ENCODE measurements at regions not wholly inside any gene's neighbourhood (a gene's known extent, or its start where the extent isn't known, plus 50 kb on each side); places are given as distances from the start of the nearest gene placed in this dataset.

DNA sequence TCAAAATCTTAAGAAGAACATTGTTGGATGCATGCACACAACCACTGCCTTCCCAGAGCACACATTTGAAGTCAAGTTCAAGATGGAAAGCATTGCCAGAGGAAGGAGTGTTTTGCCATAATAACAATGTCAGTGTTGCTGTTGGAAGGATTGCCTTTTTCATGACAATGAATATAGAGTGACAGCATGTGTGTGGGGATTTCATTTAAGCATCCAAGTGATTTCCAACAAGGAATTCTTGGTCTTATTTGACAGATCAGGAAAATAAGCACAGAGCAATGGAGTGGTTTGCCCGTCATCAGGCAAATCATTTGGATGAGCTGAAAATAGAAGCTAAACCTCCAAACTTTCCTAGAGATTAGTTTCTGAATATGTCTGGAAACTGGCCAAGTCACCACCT is 140.0 kb upstream of the RAI14 start:
- no peak for ATAC-seq (replicated peaks)
- Mint-ChIP-seq H3K4me1 (no peaks in the 10 kb centered on the region), H3K4me3 (no peak overlapping the region), H3K9me3 (no peaks in the 10 kb centered on the region), H3K27me3 (peaks cover 10 to 15% of the 10 kb centered on the region in 2 donors), H3K27ac (no peak overlapping the region), H3K36me3 (no peaks in the 10 kb centered on the region)
- no peak for DNase-seq

DNA sequence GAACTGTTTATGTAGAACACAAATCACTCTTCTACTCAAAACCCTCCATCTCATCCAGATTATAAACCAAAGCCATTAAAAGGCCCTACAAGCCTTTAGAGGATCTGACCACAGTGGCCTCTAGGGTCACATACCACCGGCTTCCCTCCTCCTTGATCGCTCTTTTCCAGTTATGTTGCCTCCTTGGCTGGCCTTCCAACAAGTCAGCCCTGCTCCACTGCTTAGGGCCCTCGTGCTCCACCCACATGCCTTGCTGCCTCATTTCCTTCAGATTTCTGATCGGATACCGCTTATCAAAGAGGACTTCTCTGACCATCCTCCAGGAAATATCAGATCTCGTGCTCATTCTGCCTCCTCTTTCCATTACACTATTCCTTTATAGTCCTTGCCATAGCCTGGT is 139.4 kb upstream of the RAI14 start:
- Mint-ChIP-seq H3K36me3 (no peaks in the 10 kb centered on the region), H3K27ac (no peak overlapping the region), H3K4me3 (no peak overlapping the region)

DNA sequence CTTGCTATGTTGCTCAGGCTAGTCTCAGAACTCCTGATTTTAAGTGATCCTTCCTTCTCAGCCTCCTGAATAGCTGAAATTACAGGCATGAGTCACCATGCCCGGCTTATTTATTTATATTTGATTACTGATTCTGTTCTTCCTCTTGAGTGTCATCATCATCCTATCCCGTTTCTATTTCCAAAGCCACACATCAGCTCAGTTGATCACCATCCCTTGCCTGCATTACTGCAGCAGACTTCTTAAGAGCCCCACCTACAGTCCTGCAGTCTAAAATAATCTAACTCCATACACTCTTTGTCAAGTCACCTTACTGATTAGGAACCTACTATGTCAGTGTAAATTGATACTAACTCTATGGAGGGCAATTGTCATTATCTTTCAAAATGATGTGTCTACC is 138.9 kb upstream of the RAI14 start:
- Mint-ChIP-seq H3K9me3 (no peaks in the 10 kb centered on the region), H3K4me1 (no peaks in the 10 kb centered on the region), H3K4me3 (no peak overlapping the region), H3K36me3 (no peaks in the 10 kb centered on the region), H3K27ac (no peak overlapping the region), H3K27me3 (peaks cover 10 to 15% of the 10 kb centered on the region in 2 donors)
- DNase-seq = no peak
- no peak for ATAC-seq (replicated peaks)

More for the DNA sequence above, 139.4 kb upstream of the RAI14 start:
- no peak for DNase-seq
- Mint-ChIP-seq H3K4me1 (no peaks in the 10 kb centered on the region), H3K27me3 (peaks cover 10 to 15% of the 10 kb centered on the region in 2 donors), H3K9me3 (no peaks in the 10 kb centered on the region)
- ATAC-seq (replicated peaks) = no peak

DNA sequence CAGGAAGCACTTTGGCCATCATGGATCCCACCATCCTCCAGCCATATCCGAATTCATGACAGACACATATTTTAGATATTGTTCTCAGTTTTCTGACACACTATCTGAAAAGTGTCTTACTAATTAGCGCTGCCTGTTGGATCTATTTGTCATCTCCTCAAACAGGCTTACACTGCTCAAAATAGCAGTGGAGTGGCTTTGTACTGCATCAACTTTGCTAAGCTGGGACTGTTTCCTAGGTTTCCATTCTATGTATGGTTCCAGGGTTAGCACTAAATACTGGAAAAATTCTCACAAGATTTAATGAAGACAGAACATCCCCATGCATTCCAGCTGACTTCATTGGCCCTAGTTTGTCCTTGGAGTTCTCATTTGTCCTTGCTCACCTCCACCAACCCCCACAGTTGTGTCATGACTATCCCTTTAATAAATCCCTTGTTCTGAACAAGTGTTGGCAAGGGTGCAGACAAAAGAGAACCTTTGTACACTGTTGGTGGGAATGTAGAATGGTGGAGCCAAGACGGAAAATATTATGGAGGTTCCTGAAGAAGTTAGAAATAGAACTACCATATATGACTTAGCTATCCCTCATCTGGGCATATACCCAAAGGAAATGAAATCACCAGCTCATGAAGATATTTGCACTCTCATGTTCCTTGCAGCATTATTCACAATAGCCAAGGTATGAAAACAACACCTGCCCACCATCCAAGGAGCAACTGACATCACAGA is 136.5 kb upstream of the RAI14 start:
- Mint-ChIP-seq H3K9me3 (no peaks in the 10 kb centered on the region), H3K36me3 (no peaks in the 10 kb centered on the region), H3K4me3 (no peak overlapping the region), H3K4me1 (peaks cover 0 to 3% of the 10 kb centered on the region in 2 donors), H3K27me3 (peaks cover 10 to 15% of the 10 kb centered on the region in 2 donors), H3K27ac (no peak overlapping the region)
- DNase-seq (no peak), ATAC-seq (replicated peaks) (no peak)

DNA sequence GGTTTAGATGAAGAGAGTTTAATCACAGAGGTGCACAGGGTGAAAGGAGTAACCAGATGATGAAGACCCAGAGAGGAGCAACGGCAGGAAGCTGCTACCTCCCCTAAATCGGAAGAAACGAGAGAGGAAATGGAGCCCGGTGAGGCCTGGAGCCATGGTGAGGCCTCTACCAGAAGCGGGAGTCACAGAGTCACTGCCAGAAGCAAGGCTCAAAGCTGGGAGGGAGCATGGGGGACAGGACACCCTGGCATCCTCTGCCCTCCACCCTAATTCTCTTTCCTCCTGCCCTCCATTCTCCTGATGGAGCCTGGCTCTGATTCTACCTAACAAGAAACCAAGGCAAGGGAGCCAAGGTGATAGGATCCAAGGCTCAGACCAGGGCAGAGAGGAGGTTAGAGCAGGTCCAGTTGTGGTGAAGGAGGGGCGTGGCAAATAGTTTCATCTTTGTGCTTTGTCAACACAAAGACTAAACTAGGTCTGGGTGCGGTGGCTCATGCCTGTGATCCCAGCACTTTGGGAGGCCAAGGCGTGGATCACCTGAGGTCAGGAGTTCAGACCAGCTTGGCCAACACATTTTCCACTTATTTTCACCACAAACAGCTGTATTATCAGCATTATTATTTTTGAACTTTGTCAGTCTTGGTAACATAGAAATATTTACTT is 134.4 kb upstream of the RAI14 start:
- H3K27ac Mint-ChIP-seq = peak overlapping the region; percentile 65
- no peaks in the 10 kb centered on the region for H3K36me3 Mint-ChIP-seq
- DNase-seq (no peak), ATAC-seq (replicated peaks) (no peak)
- no peak overlapping the region for H3K4me3 Mint-ChIP-seq
- peaks cover 6 to 10% of the 10 kb centered on the region in 2 donors for H3K27me3 Mint-ChIP-seq
- H3K9me3 Mint-ChIP-seq = no peaks in the 10 kb centered on the region
- peaks cover 0 to 3% of the 10 kb centered on the region in 2 donors for H3K4me1 Mint-ChIP-seq

DNA sequence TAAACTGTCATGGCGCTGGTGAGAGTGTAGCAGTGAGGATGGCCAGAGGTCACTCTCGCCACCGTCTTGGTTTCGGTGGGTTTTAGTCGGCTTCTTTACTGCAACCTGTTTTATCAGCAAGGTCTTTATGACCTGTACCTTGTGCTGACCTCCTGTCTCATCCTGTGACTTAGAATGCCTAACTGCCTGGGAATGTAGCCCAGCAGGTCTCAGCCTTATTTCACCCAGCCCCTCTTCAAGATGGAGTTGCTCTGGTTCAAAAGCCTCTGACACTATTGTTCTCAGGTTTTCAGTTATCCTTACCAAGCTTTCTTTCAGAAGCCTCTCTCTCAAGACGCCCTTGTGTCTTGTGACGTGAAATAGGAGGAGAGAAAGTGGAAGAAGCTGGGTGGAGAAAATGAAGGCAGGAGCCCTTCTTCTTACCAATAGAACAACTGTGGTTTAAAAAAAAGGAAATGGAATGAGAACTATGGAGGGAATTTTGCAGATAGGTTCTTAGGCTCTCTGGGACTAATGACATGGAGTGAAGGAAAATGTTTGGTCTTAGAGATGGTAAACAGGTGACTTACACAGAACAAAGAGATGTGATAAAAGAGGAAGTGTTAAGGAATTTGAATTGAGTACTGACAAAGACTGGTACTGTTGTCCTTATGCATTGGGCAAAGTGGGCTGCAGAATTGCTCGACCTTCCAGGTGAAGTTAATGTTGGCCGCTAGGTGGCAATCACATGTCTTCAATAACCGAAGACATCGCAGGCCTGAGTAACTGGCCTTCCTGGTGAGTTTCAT is 133.3 kb upstream of the RAI14 start:
- Mint-ChIP-seq H3K4me1 (peaks cover 0 to 3% of the 10 kb centered on the region in 2 donors), H3K27me3 (peaks cover 0 to 4% of the 10 kb centered on the region in 2 donors), H3K27ac (no peak overlapping the region), H3K4me3 (no peak overlapping the region), H3K36me3 (no peaks in the 10 kb centered on the region), H3K9me3 (no peaks in the 10 kb centered on the region)
- DNase-seq (peak; percentile 36), ATAC-seq (replicated peaks) (peak; percentile 83 to 87)

DNA sequence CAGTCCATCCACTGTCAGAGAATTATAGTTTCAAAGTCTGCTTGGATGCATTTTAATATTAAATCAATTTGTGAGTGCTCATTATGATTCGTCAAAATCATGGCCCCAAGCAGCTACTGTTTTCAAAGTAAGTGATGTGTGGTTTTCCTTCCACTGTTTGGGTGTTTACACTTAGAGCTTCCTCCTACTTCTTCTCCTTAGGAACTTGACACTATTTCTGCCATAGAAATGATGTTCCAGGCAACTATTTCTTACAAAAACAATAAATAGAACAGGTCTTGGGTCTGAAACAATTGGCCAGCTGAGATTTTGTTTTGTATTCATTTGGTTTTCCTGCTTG is 132.8 kb upstream of the RAI14 start:
- DNase-seq (no peak), ATAC-seq (replicated peaks) (peak in 1 of 2 donors; percentile 16)
- H3K27ac Mint-ChIP-seq = no peak overlapping the region
- peaks cover 0 to 4% of the 10 kb centered on the region in 2 donors for H3K27me3 Mint-ChIP-seq
- no peak overlapping the region for H3K4me3 Mint-ChIP-seq
- H3K36me3 Mint-ChIP-seq = no peaks in the 10 kb centered on the region
- H3K9me3 Mint-ChIP-seq = no peaks in the 10 kb centered on the region
- peaks cover 0 to 3% of the 10 kb centered on the region in 2 donors for H3K4me1 Mint-ChIP-seq

DNA sequence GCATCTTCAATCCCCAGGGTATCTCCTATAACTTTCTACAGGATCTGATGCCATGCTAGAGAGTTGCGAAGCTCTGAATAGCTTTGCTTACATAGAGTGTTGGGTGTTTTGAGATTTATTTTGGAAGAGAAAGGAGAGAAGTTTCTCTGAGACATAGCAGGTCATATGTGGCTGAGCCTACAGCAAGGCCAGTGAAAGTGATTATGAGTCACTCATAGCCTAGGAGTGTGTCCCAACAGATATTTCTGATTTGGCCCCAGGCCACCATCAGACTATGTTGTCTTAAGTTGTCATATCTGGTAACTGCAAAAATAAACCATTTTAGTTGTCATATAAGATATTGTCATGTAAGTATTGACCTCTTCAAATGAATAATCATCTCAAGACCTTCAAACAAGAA is 132.0 kb upstream of the RAI14 start:
- DNase-seq (no peak), ATAC-seq (replicated peaks) (no peak)
- Mint-ChIP-seq H3K4me1 (peaks cover 0 to 3% of the 10 kb centered on the region in 2 donors), H3K9me3 (no peaks in the 10 kb centered on the region), H3K27me3 (peaks cover 0 to 1% of the 10 kb centered on the region in 2 donors), H3K36me3 (no peaks in the 10 kb centered on the region), H3K4me3 (no peak overlapping the region), H3K27ac (no peak overlapping the region)

DNA sequence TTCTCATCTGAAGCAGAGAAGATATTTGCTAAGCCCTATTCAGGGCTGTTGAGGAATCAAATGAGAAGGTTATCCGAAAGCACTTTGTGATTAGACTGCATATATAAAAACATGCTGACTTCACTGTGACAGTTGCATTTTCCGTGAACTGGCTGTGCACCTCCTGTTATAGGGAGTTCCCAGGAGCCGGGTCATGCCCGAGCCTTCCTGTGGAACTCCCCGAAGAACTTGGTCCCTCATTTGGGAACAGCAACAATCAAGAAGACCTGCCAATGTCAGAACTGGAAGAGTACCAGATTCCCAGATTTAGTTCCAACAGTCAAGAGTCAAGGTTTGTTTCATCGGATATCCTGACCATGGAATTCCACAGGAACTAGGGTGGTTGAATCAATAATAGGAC is 130.4 kb upstream of the RAI14 start:
- DNase-seq (no peak), ATAC-seq (replicated peaks) (no peak)
- H3K27me3 Mint-ChIP-seq = no peaks in the 10 kb centered on the region
- H3K9me3 Mint-ChIP-seq = no peaks in the 10 kb centered on the region
- peaks cover 0 to 3% of the 10 kb centered on the region in 2 donors for H3K4me1 Mint-ChIP-seq
- no peak overlapping the region for H3K27ac Mint-ChIP-seq
- no peaks in the 10 kb centered on the region for H3K36me3 Mint-ChIP-seq
- no peak overlapping the region for H3K4me3 Mint-ChIP-seq

DNA sequence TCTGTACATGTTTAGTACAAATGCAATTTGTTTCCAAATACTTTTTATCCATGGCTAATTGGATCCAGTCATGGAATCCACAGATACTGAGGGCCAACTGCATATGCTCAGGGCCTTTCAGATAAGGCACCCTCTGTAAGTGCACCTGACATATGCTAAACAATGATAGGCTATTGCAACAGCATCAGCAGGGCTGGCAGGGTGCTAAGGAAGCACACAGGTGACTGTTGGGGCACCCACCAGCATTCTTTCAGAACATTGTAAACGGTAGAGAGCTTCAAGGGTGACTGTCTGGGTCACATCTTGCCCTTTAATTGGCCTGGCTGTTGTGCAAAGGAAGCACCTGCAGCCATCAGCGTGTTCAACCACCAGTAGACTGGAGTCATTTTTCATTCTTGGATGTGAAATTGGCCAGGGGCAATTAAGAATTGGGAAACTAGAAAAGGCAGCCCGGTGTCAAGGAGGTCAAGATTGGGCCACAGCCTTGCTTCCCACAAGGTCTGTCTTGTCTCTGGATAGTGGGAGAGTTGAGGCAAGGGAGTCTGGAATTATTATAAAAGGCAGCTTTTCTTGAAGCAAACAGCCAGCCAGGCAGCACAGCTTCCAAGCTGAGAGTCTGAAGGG is 129.3 kb upstream of the RAI14 start:
- H3K27ac Mint-ChIP-seq = no peak overlapping the region

DNA sequence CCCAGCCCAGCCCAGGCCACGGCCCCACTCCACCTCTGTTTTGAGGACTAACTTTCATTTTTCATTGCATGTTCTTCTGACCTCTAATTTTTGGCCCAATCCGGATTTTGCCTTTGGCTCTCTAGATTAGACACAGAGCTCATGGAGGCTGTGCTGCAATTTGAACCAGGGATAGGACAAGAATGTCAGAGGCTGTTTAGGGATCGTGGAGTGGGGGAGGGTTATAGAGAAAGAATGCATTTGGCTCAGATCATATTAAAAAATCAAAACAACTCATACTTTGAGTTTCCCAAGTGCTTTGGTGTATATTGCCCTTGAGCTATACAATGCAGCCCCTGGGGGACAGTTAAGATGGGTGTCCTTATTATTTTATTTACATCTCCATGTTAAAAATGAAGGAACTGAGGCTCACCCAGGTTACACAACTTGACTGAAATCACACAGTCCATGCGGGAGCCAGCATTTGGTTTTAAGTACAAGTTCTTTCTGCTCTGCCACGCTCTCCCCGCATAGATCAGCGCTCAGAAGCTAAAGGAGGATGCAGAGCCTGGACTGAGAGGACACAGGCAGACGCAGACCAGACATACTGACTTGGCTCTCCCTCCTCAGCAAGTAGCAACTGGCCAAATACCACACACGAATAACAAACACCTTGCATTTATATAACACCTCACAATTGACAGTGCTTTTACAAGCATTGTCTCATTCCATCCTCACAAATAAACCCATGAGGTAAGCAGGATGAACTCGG is 126.4 kb upstream of the RAI14 start:
- H3K4me3 Mint-ChIP-seq = no peak overlapping the region
- no peak for ATAC-seq (replicated peaks)
- no peaks in the 10 kb centered on the region for H3K36me3 Mint-ChIP-seq

More for the DNA sequence above, 129.3 kb upstream of the RAI14 start:
- H3K4me1 Mint-ChIP-seq = peaks cover 0 to 3% of the 10 kb centered on the region in 2 donors
- H3K27me3 Mint-ChIP-seq = no peaks in the 10 kb centered on the region
- H3K36me3 Mint-ChIP-seq = no peaks in the 10 kb centered on the region
- no peaks in the 10 kb centered on the region for H3K9me3 Mint-ChIP-seq
- H3K4me3 Mint-ChIP-seq = no peak overlapping the region
- no peak for DNase-seq
- ATAC-seq (replicated peaks) = no peak

DNA sequence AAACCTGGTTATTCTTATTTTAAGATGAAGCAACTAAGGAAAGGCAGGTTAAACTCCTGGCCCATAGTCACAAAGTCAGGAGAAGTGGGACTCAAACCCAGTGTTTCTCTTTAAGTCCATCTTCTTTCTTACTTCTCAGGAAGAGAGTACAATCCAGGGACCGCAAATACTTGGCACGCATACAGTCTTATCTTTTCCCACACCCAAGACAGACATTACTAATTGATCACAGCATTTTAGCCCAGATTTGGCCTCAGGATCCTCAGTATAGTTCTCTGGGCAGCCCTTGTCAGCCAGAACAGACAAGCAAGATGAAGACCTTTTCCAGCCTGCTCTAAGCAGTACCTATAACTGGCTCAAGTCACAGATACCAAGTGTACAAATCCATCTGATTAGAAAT is 125.5 kb upstream of the RAI14 start:
- Mint-ChIP-seq H3K27ac (no peak overlapping the region), H3K4me1 (peaks cover 0 to 4% of the 10 kb centered on the region in 2 donors), H3K27me3 (no peaks in the 10 kb centered on the region), H3K9me3 (no peaks in the 10 kb centered on the region), H3K4me3 (no peak overlapping the region), H3K36me3 (no peaks in the 10 kb centered on the region)
- DNase-seq (no peak), ATAC-seq (replicated peaks) (no peak)

More for the DNA sequence above, 126.4 kb upstream of the RAI14 start:
- Mint-ChIP-seq H3K27me3 (no peaks in the 10 kb centered on the region), H3K4me1 (peaks cover 0 to 4% of the 10 kb centered on the region in 2 donors), H3K27ac (no peak overlapping the region), H3K9me3 (no peaks in the 10 kb centered on the region)
- no peak for DNase-seq

DNA sequence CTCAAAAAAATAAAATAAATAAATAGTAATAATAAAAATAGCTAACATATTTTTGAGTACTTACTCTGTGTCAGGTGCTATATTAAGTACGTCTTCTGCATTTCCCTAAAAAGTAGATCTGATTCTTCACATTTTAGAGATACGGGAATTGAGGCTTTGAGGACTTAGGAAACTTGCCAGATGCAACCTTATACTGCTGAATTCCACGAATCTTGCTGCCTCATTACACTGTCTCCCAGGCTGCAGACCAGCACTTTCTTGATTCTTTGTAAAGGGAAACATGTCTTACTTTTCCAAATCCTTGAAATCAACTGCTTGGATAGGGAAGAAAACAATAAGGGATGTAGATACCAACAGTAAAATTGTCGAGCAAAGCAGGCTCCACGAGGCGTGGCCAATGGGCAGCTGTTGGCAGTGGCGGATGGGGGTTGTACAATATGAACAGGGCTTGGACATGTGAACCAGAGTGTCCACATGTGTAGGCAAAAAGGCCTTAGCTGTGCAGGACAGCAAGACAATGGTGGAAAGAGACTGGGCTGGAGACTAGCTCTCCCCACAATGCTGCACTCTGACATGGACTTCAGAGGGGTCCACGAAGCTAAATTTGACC is 124.3 kb upstream of the RAI14 start:
- Mint-ChIP-seq H3K9me3 (no peaks in the 10 kb centered on the region), H3K36me3 (no peaks in the 10 kb centered on the region), H3K4me1 (peaks cover 3 to 10% of the 10 kb centered on the region in 2 donors), H3K27ac (no peak overlapping the region), H3K4me3 (no peak overlapping the region), H3K27me3 (no peaks in the 10 kb centered on the region)
- DNase-seq (no peak), ATAC-seq (replicated peaks) (no peak)

Data from stimulated activated naive B cell treated with anti-CD40 and anti-IgM and Interleukin-4, amounts not matched to agents 10 μg/mL and 1 μg/mL and 100 μg/mL, for 72 hours (primary cell).